ENCODE measurements at regions not wholly inside any gene's neighbourhood (a gene's known extent, or its start where the extent isn't known, plus 50 kb on each side); places are given as distances from the start of the nearest gene placed in this dataset.

GRCh38 chr5:142206801-142207200 lies 98.2 kb downstream of the NDFIP1 start:
- TF ChIP-seq POLR2AphosphoS5 (IDR thresholded peaks at IDR 0.05; ENCODE audit: borderline replicate concordance, low read depth, low read length) (no peak), EZH2 (IDR thresholded peaks at IDR 0.05) (no peak)
